D341Med (cell line): ENCODE measurements at regions not wholly inside any gene's neighbourhood (a gene's known extent, or its start where the extent isn't known, plus 50 kb on each side); places are given as distances from the start of the nearest gene placed in this dataset.
A peak's percentile ranks its signal among the peaks of the same experiment; 100 is the strongest.
"Not testable (repeated sequence)": the region's sequence is repeated elsewhere in the genome, so short reads cannot be mapped to it uniquely, and the experiment has no call there.

ENCODE experiments used
- DNase-seq: peaks from one replicate; pipeline ENCODE4 v3.0.0; 2012; ENCODE audit warnings: low spot score

DNA sequence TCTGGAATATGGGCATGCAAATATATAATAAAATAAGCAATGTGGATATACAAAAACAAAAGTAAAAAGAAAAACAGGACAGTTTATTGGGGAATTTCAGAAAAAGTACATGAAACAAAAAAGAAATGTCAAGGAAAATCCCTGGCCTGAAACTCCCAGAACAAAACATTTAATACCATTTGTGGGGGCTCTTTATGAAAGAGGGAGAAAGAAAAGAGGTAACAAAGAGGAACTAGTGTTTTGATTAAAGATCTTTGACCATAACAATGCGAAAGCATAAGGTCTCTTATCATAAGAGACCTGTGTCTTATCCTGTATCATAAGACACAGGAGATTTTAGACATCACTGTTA, 88.6 kb upstream of the ARID1B start:
- no peak for DNase-seq

DNA sequence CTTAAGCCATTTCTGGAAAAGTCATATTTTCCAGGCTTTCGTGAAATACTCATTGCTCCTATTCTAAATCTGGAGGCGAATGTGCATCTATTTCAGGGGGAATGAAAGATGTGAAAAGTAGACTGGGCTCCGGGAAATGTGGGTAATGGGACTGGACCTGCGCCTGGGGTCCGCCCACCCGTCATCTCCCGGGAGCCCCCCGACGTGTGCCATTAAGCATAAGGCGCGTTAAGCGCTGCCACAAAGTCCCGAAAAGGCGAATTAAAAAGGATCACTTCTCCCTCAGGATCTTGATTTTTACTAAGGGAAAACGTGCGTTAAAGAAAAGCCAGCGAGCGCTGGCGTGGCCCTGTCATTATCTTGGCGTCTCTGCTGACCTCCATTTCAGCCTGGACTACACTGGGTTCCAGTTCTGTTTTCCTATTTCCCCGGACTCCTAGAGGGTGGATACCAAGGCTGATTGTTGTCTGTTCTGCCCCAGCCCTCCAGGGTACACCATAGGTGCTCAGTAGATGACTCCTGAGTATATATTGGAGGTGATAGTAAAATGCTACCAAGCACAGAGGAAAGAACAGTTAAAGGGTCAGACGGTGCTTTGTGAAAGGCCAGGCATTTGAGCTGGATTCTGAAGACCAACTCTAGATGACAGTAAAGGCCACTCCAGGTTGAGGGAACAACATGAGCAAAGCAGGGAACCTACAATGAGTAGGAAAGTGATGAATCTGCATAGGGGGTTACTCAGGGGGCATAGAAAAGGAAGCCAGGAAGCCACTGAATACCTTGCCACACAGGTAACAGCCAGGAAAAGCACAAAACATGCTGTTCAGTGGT, 89.2 kb upstream of the ARID1B start:
- DNase-seq: peak; percentile 38

DNA sequence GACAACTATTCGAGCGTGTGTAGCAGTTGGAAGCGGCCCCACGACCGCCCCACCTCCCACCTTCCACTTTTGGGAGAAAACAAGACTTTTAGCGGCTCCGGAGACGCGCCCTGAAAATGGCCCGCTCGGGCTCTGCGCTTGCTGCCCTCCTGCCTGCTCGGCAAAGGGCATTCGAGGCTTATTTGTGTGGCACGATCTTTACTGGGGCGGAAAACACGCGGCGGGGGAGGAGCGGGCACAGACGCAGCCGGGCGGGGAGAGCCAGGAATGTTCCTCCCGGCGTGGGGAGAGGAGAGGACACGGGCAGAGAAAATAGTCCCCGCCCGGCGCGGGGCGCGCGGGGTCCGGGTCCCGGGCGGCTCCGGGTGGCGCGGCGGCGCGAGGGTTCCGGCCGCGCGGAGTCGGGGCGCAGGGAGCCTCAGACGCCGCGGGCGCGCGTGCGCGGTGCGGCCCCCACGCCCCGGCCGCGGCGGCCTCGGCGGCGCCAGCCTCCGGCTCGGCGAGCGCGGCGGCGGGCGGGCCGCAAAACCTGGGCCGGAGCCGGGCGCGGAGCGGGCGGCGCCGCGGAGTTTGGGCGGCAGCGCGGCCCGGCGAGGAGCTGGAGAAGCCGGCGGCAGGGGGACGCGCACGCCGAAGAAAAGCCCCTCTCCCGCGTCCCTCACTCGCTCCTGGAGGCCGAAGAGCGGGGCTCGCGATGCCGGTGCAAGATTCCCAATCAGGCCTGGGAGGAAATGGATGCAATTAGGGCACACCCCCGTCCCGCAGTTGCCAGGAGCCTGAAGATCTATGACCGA, 90.0 kb upstream of the ARID1B start:
- peak; percentile 99 for DNase-seq

DNA sequence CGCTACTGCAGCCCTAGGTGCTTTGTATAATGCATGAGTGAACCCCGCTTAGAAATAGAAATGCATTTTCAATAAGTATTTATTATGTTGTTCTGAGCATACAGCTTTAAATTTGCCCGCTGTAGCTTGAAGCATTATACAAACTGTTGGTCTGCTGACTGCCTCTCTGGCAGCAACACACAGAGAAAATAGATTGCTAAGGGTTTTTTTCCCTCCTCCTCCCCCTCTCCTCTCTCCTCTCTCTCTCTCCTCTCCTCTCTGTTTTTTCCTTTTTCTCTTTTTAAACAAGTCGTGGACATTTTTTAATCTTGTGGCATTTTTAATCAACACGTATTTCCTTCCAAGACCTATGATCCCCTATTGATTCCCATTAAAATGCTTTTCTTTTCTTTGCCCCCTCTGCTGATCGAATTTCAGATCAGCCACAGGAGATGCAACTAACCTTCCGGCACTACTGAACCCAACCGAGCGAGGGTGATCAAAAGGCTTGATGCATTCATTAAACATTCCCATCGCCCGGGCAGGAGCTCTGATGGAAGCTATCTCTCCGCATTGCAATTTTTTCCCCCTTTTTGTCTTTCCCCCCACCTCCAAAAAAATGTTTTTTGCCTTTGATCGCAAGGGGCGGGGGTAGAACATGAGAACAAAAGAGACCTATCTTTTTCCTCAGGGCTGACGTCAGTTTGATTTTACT, 90.7 kb upstream of the ARID1B start:
- peak; percentile 72 for DNase-seq

DNA sequence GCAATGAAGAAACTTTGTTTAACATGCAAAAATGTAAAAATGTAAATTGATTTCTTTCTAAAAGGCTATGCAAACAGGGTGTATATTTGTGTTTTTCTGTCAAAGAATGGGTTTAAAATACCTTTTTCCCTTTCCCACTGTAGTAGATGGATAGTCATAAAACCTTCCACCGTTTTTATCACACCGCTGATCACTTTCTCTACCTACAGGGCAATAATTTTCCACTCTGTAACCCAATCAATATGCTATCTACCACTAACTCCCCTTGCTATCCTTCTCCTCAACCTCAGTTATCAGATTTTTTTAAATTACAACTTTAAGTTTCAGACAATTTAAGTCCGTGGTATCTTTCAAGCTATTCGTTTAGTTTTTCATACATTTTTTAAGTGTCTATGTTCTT, 91.4 kb upstream of the ARID1B start:
- no peak for DNase-seq

DNA sequence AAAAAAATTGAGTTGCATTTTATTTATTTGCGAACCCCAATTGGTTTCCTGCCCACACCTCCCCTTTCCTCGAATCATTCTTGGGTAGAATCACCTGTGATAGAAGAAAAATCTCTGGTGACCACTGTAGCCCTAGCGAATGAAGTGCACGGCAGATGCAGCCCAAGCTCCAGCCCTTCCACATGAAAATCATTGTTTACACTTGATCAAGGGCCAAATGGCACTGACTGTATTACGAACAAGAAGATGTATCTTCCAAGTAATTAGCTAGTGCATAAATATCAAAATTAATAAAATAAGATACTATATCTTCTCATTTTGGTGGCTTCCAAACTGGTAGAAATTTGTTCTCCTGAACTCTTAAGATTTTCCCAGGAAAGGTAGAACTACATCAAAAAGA, 93.4 kb upstream of the ARID1B start:
- DNase-seq: no peak

DNA sequence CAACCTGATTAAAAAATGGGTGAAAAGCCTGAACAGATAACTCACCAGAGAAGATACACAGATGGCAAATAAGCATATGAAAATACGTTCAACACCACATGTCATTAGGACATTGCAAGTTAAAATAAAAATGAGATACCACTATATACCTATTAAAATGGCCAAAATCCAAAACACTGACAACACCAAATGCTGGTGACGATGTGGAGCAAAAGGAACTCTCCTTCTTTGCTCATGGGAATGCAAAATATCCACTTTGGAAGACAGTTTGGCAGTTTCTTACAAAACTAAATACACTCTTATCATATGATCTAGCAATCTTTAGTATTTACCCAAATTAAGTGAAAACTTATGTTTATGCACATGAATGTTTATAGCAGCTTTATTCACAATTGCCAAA, 100.5 kb upstream of the ARID1B start:
- no peak for DNase-seq

DNA sequence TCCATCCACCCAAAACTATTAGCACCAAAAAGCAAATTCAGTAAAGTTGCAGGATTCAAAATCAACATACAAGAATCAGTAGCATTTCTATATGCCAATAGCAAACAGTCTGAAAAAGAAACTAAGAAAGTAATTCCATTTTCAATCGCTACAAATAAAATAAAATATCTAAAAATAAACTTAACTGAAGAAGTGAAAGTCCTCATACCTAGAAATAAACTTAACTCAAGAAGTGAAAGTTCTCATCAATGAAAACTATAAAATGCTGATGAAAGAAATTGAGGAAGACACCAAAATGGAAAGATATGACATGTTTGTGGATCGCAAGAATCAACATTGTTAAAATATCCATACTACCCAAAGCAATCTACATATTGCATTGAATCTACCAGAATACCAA, 103.0 kb upstream of the ARID1B start:
- no peak for DNase-seq

DNA sequence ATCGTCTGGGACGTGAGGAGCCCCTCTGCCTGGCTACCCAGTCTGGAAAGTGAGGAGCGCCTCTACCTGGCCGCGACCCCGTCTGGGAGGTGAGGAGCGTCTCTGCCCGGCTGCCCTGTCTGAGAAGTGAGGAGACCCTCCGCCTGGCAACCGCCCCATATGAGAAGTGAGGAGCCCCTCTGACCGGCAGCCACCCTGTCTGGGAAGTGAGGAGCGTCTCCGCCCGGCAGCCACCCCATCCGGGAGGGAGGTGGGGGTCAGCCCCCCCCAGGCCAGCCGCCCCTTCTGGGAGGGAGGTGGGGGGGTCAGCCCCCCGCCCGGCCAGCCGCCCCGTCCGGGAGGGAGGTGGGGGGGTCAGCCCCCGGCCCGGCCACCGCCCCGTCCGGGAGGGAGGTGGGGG, 107.1 kb upstream of the ARID1B start:
- not testable (repeated sequence) for DNase-seq

DNA sequence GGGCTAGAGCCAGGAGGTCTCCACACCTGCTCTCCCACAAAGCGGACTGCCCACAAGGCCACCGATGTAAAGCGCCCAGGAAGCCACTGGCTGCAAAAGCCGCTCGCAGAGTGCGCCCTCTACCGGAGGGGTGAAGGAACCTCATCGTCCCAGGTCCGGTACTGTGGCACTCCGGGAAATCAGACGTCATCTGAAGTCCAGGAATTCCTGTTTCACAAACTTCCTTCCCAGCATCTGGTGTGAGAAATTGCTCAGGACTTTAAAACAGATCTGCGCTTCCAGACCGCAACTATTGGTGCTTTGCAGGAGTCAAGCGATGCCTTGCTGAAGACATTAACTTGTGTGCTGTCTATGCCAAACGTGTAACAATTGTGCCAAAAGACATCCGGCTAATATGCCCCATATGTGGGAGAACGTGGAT, 115.1 kb upstream of the ARID1B start:
- DNase-seq: peak; percentile 61

DNA sequence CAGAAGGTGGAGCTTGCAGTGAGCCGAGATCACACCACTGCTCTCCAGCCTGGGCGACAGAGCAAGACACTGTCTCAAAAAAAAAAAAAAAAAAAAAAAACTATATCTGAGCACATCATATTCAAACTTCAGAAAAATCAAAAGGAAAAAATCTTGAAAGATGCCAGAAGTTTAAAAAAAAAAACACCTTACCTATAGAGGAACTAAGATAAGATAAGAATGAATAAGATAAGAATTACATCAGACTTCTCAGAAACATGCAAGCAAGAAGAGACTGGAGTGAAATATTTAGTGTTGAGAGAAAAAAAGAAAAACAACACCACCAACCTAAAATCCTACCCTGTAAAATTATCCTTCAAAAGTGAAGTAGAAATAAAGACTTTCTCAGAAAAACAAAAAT, 116.8 kb upstream of the ARID1B start:
- DNase-seq: no peak

DNA sequence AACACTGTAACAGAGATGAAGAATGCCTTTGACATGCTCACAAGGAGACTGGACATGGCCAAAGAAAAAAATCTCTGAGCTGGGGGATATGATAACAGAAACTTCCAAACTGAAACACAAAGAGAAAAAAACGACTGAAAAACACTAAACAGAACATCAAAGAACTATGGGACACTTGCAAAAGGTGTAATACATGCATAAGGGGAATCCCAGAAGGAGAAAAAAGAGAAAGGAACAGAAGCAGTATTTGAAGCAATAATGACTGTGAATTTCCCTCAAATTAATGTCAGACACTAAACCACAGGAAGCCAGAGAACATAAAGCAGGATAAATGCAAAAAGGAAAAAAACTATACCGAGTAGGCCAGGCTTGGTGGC, 117.4 kb upstream of the ARID1B start:
- DNase-seq: no peak

DNA sequence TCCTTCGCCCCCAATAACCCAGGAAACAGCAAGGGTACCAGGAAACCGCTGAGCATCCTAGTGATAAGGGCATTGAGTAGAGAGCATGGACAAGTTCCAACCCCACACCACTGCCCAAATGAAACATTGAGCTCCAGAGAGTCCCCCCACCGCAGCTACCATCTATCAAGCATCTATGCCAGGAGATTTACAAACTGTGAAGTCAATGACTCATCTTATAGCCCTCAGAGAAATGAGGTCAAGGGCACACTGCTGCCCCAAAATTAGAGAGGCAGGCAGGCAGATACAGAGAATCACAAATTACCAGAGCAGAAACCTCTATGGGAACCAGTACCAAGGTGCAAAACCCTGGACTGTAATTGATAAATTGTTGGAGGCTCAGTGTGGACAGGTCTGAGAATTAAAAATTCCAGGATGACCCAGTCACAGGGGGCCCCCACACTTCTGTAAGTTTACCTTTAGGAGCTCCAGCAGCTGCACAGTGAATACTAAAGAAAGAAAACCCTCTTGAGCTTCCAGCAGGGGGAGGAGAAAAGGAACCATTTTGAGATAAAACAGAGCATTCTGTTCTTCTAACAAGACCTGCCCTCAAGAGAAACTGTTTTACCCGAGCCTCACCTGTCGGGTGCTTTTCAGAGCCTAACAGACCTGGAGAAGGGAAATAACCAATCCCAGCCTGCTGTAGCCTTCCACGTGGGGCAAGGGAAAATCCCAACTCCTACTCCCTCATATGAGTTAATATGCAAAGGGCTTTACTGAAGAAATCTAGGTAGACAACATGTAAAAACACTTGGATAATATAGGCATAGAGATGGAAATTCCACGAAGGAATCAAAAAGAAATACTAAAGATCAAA, 118.0 kb upstream of the ARID1B start:
- DNase-seq: no peak

DNA sequence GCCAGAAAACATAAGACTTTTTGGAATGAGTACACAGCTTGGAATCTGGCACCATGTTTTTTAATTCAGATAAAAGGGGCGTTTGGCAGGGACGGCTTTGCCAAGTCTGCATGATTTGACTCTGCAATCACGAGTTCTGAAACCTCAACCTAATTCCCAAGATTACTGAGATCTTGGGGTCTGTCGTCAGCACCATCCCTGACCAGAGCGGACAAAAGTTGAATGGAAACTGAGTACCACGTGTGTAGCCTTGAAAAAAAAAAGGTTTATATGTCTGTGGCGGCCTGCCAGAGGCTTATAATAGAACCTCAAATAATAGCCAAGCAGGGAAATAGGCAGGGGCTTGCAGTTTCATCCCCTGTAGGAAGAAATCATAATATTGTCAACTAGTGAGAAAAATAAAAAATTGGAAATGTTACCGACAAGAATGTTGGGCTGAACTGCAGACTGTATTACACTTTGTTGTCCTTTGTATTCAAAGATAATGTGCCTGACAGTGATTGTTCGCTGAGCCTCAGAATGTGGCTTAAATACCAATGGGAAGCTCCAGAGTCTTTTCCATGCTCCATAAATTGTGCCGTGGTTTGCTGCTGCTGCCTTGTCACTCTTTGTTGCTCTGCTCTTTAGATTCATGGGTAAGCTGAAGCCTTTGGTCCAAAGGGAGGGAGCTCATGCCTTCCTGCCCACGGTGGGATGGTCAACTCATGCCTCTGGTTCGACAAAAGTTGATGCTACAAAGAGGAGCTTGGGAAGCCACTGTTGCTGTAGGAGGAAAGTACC, 118.8 kb upstream of the ARID1B start:
- DNase-seq: no peak

DNA sequence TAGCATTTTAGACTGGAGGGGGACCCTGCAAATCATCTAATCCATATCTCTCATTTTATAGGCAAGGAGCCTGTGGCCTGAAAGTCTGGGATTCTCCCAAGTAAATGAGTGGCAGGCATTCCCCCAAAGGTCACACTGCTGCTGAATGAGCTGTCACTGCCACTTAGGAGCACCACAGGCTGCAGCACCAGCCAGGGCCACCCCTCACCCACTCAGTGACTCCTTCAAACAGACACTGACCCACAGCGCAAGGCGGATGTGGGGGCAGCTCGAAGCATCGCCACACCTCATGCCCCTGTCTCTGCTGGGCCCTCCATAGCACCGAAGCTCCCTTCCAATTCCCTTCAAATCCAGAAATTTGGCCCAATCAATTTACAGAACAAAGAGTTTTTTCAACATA, 119.9 kb upstream of the ARID1B start:
- no peak for DNase-seq

DNA sequence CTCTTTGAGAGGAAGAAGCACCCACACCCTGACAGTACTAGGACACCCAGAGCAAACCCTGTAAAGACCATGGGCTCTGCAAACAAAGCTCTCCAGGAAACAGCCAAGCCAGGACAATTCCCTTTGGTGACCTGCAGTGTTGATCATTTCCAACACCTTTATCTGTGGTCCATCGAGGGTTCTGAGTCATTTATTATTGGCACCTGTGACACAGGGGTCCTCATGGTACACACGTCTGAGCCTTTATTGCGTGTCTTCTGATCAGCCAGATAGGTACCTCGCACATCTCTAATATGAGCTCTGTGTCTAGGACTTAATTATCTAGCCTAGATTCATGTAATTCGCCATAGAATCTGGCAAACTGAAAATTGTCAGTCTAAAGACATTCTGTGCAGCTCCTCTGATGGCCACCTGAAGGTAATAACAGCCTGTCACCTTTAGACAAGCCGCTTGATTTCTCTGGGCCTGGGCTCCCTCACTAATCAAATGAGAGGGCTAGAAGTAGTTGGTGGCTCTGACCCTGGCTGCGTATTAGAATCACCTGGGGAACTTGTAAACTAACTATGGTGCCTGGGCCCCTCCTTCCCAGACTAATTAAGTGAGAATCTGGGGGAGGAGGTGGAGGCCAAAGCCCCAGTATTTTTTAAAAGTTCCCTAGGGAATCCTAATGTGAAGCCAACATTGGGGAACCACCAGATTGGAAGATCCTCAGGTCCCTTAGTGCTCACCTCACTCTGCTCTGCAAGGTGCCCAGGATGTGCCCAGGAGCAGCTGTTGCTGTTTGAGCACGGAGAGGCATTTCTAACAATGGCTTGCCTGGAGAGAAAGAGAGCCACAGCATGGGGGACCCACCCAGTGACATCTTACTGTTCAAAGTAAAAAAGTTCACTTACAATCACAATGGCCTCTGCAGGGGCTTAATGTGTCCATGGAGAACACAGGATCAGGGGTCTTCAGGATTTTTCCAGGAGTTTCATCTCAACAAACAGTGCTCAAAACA, 122.0 kb upstream of the ARID1B start:
- no peak for DNase-seq

DNA sequence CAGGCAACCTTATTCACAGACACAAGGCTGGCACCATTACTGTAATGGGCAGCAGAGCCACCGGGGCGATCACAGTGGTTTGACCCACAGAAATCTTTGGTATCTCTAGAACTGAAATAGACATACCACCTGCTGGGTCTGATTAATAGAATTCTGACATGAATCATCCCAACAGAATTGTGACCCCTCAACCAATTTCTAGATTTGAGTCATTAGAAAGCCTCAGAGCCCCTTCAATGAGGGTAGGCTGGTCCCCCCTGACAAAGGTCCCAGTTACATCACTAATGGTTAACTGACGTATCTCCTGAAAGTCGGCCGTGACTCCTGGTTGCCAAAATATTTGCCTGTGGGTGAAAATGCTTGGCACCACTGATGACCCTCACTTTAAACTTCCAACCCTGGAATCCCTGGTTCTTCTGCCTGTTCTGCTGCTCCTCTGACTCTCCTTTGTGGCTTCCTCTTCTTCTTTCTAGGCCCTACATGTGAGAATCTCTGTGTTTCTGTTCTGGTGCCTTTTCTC, 124.9 kb upstream of the ARID1B start:
- no peak for DNase-seq

DNA sequence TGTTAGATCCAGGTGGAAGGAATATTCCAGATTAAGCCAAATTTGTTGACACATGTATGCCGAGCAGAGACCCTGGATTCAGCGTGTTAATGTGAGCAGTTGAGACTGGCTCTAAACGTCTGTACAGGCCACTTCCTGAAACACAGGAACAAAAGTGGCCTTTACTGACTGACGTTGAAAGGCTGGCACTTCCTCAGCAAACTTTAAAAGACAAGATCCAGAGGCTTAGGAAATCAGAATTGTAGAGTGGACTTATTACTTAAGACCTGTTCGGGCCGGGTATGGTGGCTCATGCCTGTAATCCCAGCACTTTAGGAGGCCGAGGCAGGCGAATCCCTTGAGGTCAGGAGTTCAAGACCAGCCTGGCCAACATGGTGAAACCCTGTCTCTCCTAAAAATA, 125.7 kb upstream of the ARID1B start:
- no peak for DNase-seq

DNA sequence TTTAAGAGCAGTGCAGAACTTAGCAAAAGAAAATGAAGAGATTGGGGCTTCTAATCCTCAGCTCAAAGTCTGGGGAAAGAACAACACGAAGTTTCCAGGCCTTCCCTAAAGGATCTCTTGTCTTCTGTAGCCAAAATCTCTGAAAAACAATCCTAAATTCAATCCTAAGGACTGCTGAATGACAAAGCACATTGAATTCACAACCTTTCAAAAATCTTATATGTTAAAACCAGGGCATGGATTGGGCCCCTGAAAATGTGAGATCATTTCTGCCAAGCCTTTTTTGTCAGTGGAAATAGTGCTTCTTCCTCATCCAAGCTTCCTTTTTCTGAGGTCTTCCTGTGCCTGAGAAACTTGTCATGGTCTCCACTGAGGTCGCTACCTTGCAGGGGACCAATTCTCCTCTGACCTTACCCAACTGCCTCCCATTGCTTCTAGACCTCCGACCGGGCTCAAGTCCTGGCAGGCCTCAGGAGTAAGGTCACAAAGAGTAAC, 126.2 kb upstream of the ARID1B start:
- DNase-seq: no peak

DNA sequence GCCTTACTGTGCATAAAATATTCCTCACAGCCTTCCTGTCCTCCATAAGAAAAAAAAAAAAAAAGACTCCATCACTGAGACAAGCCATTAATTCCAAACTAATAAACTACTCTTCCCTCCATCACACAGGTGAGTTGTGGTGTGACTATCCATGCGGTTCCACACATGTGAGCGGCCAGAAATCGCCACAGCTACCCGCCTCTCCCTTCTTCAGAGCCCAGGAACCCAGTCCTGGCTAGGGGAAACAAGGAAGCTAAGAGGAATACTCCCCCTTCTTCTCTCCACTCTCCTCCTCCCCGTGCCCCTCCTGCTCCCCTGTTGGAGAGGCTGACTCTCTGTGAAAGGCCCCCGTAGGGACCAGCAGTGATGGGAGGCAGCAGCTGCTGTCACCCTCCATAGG, 128.6 kb upstream of the ARID1B start:
- no peak for DNase-seq
